ENCODE measurements at regions not wholly inside any gene's neighbourhood (a gene's known extent, or its start where the extent isn't known, plus 50 kb on each side); places are given as distances from the start of the nearest gene placed in this dataset.

GRCh38 chr2:147550995-147551731, 293.7 kb upstream of the ACVR2A start:
- no peak for DNase-seq (ENCODE audit: low spot score)

DNA sequence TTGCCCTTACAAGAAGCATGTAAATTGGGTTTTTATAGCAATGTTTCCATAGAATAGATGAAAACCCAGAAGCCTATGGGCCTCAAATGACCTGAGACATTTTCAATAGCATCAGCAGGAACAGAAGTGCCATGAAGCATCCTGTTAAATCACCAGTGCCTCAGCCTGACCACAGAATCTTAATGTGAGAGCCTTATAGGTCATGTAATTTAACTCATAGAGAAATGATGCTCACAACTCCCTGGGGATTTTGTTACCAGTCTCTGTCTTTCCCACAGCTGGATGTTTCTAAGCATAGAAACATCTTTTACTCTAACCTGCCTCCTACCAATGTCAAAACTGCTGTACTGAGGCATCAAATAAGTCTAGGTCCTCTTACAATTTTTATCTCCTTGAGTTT, 295.8 kb upstream of the ACVR2A start:
- no peak for DNase-seq (ENCODE audit: low spot score)

GRCh38 chr2:147548451-147548850, 296.4 kb upstream of the ACVR2A start:
- DNase-seq (ENCODE audit: low spot score), result no peak

GRCh38 chr2:147547440-147547839, 297.4 kb upstream of the ACVR2A start:
- DNase-seq (ENCODE audit: low spot score), result no peak

GRCh38 chr2:147546109-147546508, 298.7 kb upstream of the ACVR2A start:
- no peak for DNase-seq (ENCODE audit: low spot score)

GRCh38 chr2:147543056-147543455, 301.8 kb upstream of the ACVR2A start:
- no peak for DNase-seq (ENCODE audit: low spot score)

DNA sequence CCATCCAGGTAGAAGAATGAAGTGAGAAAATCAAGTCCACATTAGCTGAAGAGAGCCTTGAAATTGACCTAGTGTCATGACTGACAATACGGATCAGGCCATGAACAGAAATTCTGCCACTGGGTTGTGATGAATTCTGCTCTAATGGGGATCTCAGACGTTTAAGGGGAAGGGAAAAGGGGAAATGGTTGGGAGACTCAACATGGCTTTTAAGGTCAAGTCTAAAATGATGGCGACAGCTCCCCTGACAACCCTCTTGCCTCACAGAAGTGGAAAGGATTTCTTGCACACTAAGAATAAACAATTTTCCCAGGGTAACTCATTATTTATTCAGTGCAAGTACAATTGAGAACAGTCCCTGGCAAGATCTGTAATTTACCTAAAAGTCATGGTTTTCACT, 302.5 kb upstream of the ACVR2A start:
- DNase-seq (ENCODE audit: low spot score), result no peak

DNA sequence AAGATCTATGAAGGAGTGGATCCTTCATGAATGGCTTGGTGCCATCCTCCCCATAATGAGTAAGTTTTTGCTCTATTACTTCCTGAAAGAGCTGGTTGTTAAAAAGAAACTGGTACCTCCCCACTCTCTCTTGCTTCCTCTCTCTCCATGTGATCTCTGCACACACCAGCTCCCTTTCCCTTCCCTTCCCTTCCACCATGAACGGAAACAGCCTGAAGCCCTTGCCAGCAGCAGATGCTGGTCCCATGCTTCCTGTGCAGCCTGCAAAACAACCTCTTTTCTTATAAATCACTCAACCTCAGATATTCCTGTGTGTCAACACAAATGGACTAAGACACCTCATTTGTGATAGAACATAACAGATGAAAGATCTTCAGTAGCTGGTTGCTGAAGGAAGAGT, 303.5 kb upstream of the ACVR2A start:
- no peak for DNase-seq (ENCODE audit: low spot score)

DNA sequence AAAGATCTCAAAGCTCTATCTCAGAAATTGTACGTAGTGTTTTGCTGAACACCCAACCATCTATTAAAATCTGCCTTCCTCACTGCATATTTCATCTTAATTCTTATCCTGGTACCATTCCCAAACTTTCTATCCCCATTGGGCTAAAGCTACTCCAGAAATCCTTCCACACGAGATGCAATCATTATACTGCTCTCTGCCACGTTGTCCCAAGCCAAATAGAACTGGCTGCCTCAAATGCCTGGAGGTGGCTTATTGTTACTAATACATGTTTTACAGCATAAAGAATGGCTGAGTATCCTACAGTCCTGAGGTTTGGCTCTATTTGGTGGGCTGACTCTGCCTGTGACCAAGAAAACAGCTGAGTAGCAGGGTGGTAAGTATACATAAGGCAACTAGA, 306.0 kb upstream of the ACVR2A start:
- no peak for DNase-seq (ENCODE audit: low spot score)

- no peak for DNase-seq (ENCODE audit: low spot score)
These were observed 306.7 kb upstream of the ACVR2A start for GRCh38 chr2:147538088-147538487.

- DNase-seq (ENCODE audit: low spot score), result no peak
These were observed 313.6 kb upstream of the ACVR2A start for GRCh38 chr2:147531269-147531668.

DNA sequence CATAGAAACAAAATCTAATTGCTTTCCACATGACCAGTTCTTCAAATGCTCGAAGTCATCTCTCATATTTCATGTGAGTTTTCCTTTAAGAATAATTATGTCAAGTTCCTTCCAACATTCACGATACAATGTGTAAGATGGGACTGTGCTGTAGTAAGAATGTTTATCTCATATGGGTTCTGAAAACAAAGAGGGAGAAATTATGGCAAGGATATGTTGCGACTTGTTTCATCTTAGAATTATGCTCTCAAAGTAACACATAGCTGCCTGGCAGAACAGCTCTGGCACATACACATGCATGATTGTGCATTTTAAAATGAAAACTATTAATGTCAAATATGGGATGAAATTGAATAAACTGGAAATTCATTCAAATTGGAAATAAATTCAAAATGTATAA, 314.8 kb upstream of the ACVR2A start:
- DNase-seq (ENCODE audit: low spot score), result no peak

- DNase-seq (ENCODE audit: low spot score), result no peak
These were observed 318.9 kb upstream of the ACVR2A start for GRCh38 chr2:147525819-147526489.

DNA sequence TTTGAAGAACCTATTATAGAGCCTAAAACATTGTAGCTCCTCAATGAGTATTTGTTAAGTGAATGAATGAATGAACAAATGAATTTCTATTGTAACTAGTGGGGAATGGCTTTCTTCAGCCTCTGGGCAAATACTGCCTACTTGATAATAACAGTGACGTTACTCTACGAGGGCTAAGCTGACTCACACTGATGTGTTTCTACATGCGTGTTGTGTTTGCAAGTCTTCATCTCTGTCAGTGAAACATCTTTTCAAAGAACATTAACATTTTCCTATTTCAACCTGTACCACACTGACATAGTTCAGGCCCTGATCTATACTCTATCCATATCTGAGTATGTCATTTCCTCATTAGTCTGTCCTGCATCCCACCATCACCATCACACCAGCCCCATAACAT, 319.9 kb upstream of the ACVR2A start:
- no peak for DNase-seq (ENCODE audit: low spot score)

- no peak for DNase-seq (ENCODE audit: low spot score)
These were observed 321.4 kb upstream of the ACVR2A start for GRCh38 chr2:147523415-147523814.

GRCh38 chr2:147521936-147522335, 322.9 kb upstream of the ACVR2A start:
- DNase-seq (ENCODE audit: low spot score), result no peak

DNA sequence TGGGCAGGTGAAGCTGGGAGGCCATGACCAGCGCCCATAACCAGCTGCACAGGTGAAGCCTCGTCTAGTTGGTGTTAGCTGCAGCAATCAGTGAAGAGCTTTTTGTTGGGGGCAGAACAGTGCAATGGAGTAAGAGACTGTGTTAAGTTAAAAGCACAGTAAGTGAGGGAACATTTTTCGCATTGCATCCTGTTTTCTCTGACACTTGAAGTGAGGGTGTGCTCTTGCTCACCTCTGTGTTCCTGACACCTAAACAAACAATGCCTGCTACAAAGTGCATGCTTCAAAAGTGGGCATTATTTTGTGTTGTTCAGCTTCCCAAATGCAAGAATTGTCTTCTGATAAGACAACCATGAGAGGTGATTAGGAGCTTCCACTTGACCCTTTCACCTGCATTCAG, 324.0 kb upstream of the ACVR2A start:
- DNase-seq (ENCODE audit: low spot score), result no peak

GRCh38 chr2:147519178-147519577, 325.7 kb upstream of the ACVR2A start:
- DNase-seq (ENCODE audit: low spot score), result no peak

- DNase-seq (ENCODE audit: low spot score), result no peak
These were observed 329.6 kb upstream of the ACVR2A start for GRCh38 chr2:147515213-147515612.

- no peak for DNase-seq (ENCODE audit: low spot score)
These were observed 332.6 kb upstream of the ACVR2A start for GRCh38 chr2:147512206-147512605.

- no peak for DNase-seq (ENCODE audit: low spot score)
These were observed 333.3 kb upstream of the ACVR2A start for GRCh38 chr2:147511491-147511948.

DNA sequence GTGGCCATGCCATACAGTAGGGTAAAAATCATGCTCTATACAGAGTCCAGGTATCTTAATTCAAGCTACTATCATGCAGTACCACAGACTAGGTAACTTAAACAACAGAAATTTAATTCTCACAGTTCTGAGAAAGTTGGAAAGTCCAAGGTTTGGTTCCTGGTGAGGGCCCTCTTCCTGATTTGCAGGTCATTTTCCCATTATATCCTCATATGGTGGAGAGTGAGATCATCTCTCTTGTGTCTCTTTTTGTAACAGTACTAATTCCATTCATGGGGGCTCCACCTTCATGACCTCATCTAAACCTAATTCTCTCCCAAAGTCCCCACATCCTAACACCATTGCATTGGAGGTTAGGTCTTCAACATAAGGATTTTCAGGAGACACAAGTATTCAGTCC, 335.0 kb upstream of the ACVR2A start:
- DNase-seq (ENCODE audit: low spot score), result no peak

GRCh38 chr2:147506889-147507288, 337.9 kb upstream of the ACVR2A start:
- DNase-seq (ENCODE audit: low spot score), result no peak

All from hematopoietic multipotent progenitor cell treated with erythropoietin and hydrocortisone succinate and interleukin-3 and kit ligand, for 15 days (in vitro differentiated cells).